LNCaP clone FGC (cell line): ENCODE measurements at regions not wholly inside any gene's neighbourhood (a gene's known extent, or its start where the extent isn't known, plus 50 kb on each side); places are given as distances from the start of the nearest gene placed in this dataset.

Source experiments
- DNase-seq: peaks from one replicate; pipeline ENCODE4 v3.0.0-alpha.2; 2011; ENCODE audit warnings: low read depth
- H3K4me3 ChIP-seq: 2 replicates; pipeline ENCODE4 v1.5.1; 2011; ENCODE audit warnings: mild to moderate bottlenecking, low read depth, low read length, control low read depth
- CTCF ChIP-seq: IDR thresholded peaks from 2 replicates; pipeline ENCODE4 v1.5.1; 2012; ENCODE audit warnings: mild to moderate bottlenecking; ENCODE audit not compliant: control insufficient read depth, insufficient read depth; ENCODE audit errors: extremely low read depth

- TF ChIP-seq CTCF = no peak
- no peak overlapping the region for H3K4me3 ChIP-seq
- no peak for DNase-seq
Measured at GRCh38 chr6:6409397-6410030, 89.1 kb upstream of the F13A1 start.

- DNase-seq = no peak
- no peak for TF ChIP-seq CTCF
Measured at GRCh38 chr6:6411115-6411514, 90.7 kb upstream of the F13A1 start.

GRCh38 chr6:6412221-6412620, 91.8 kb upstream of the F13A1 start:
- DNase-seq = no peak
- TF ChIP-seq CTCF = no peak
- H3K4me3 ChIP-seq = no peak overlapping the region

More at GRCh38 chr6:6411115-6411514, 90.7 kb upstream of the F13A1 start:
- no peak overlapping the region for H3K4me3 ChIP-seq

GRCh38 chr6:6412700-6413099, 92.2 kb upstream of the F13A1 start:
- TF ChIP-seq CTCF = no peak
- H3K4me3 ChIP-seq = no peak overlapping the region
- no peak for DNase-seq

GRCh38 chr6:6414931-6415330, 94.5 kb upstream of the F13A1 start:
- TF ChIP-seq CTCF = no peak
- H3K4me3 ChIP-seq = no peak overlapping the region
- no peak for DNase-seq

GRCh38 chr6:6417475-6417874, 97.0 kb upstream of the F13A1 start:
- DNase-seq = no peak

More at GRCh38 chr6:6417475-6417874, 97.0 kb upstream of the F13A1 start:
- no peak overlapping the region for H3K4me3 ChIP-seq
- no peak for TF ChIP-seq CTCF
